HG02973 (cell line): ENCODE measurements at regions not wholly inside any gene's neighbourhood (a gene's known extent, or its start where the extent isn't known, plus 50 kb on each side); places are given as distances from the start of the nearest gene placed in this dataset.

Experiments used
- ATAC-seq: cut with Tn5 transposase; IDR thresholded peaks from one replicate; pipeline ENCODE4 v1.9.1; 2021; ENCODE audit warnings: moderate library complexity; ENCODE audit not compliant: unreplicated experiment

- no peak for ATAC-seq
These were observed 586.3 kb downstream of the PLA2G4A start for GRCh38 chr1:187415065-187415464.

GRCh38 chr1:187417520-187417919, 588.8 kb downstream of the PLA2G4A start:
- no peak for ATAC-seq

- no peak for ATAC-seq
These were observed 604.8 kb downstream of the PLA2G4A start for GRCh38 chr1:187433598-187433997.

GRCh38 chr1:187442603-187443002, 613.9 kb downstream of the PLA2G4A start:
- no peak for ATAC-seq

GRCh38 chr1:187443939-187444338, 615.2 kb downstream of the PLA2G4A start:
- ATAC-seq, result no peak

GRCh38 chr1:187445066-187445465, 616.3 kb downstream of the PLA2G4A start:
- ATAC-seq, result no peak

GRCh38 chr1:187451238-187451637, 622.5 kb downstream of the PLA2G4A start:
- ATAC-seq, result no peak

GRCh38 chr1:187454010-187454409, 625.3 kb downstream of the PLA2G4A start:
- ATAC-seq, result no peak

GRCh38 chr1:187456446-187456845, 627.7 kb downstream of the PLA2G4A start:
- no peak for ATAC-seq

- no peak for ATAC-seq
These were observed 631.3 kb downstream of the PLA2G4A start for GRCh38 chr1:187460093-187460492.

- no peak for ATAC-seq
These were observed 635.6 kb downstream of the PLA2G4A start for GRCh38 chr1:187464320-187464719.

GRCh38 chr1:187465441-187465840, 636.7 kb downstream of the PLA2G4A start:
- no peak for ATAC-seq

GRCh38 chr1:187469836-187470235, 641.1 kb downstream of the PLA2G4A start:
- no peak for ATAC-seq

GRCh38 chr1:187471555-187471954, 642.8 kb downstream of the PLA2G4A start:
- ATAC-seq, result no peak

GRCh38 chr1:187474336-187474735, 645.6 kb downstream of the PLA2G4A start:
- ATAC-seq, result no peak

GRCh38 chr1:187476671-187477070, 647.9 kb downstream of the PLA2G4A start:
- no peak for ATAC-seq

- ATAC-seq, result no peak
These were observed 648.4 kb downstream of the PLA2G4A start for GRCh38 chr1:187477103-187477502.

- ATAC-seq, result no peak
These were observed 648.8 kb downstream of the PLA2G4A start for GRCh38 chr1:187477535-187477934.

GRCh38 chr1:187481581-187482148, 652.9 kb downstream of the PLA2G4A start:
- no peak for ATAC-seq

- ATAC-seq, result no peak
These were observed 661.5 kb downstream of the PLA2G4A start for GRCh38 chr1:187490266-187490665.

GRCh38 chr1:187491082-187491720, 662.5 kb downstream of the PLA2G4A start:
- no peak for ATAC-seq

- no peak for ATAC-seq
These were observed 669.3 kb downstream of the PLA2G4A start for GRCh38 chr1:187498028-187498427.

- no peak for ATAC-seq
These were observed 676.0 kb downstream of the PLA2G4A start for GRCh38 chr1:187504779-187505178.
